ENCODE measurements at regions not wholly inside any gene's neighbourhood (a gene's known extent, or its start where the extent isn't known, plus 50 kb on each side); places are given as distances from the start of the nearest gene placed in this dataset.

DNA sequence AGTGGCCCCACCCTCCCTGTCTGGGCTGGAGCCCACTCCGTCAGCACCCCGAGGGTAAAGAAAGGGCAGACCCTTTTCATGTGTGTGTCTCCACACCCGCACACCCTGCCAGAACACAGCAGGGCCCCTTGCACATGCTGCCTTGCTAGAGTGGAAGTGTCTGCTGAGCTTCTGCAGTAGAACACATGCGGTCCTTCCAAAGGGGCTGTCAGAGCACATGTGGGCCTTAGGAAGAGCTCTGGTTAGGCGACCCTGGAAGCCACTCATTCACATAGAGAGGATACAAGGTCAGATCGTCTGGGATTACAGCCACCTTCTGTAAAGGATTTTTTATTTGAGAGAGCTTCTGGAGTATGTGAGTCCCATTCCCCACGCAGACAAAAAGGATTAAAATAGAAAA is 613.2 kb upstream of the RAB6C start:
- H3K9me3 ChIP-seq (ENCODE audit: control insufficient read depth, insufficient read depth, low read length): peaks cover 52% of the 10 kb centered on the region
- ChIA-PET CTCF (no interaction called here), POLR2A (no interaction called here)
- H3K27ac ChIP-seq (ENCODE audit: low read depth, low read length): no peak overlapping the region
- TF ChIP-seq, protein P1, sequence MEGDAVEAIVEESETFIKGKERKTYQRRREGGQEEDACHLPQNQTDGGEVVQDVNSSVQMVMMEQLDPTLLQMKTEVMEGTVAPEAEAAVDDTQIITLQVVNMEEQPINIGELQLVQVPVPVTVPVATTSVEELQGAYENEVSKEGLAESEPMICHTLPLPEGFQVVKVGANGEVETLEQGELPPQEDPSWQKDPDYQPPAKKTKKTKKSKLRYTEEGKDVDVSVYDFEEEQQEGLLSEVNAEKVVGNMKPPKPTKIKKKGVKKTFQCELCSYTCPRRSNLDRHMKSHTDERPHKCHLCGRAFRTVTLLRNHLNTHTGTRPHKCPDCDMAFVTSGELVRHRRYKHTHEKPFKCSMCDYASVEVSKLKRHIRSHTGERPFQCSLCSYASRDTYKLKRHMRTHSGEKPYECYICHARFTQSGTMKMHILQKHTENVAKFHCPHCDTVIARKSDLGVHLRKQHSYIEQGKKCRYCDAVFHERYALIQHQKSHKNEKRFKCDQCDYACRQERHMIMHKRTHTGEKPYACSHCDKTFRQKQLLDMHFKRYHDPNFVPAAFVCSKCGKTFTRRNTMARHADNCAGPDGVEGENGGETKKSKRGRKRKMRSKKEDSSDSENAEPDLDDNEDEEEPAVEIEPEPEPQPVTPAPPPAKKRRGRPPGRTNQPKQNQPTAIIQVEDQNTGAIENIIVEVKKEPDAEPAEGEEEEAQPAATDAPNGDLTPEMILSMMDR (IDR thresholded peaks at IDR 0.05; ENCODE audit: low read depth, low read length): no peak
- no peak overlapping the region for H3K4me3 ChIP-seq (ENCODE audit: low read depth, low read length)
- no peak for DNase-seq (ENCODE audit: low read depth, low spot score)
- no peaks in the 10 kb centered on the region for H3K27me3 ChIP-seq (ENCODE audit: control insufficient read depth, insufficient read depth, low read length)

DNA sequence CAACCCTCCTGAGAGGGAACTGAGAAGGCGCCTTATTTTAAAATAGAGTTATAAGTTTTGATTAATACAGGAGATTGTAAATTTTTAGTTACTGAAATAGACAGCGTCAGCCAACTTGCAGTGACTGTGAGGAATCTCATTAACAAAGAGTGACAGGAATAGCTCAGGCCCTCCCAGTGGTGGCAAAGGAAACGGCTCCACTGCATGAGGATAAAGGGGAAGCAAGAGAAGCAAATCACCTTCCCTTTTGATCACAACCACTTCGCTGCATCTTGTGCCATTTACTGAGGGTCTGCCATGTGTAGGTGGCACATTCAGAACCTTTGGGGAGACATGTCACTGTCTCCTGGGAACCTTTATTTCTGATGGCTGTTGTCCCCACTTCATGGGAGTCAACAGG is 612.4 kb upstream of the RAB6C start:
- Histone ChIP-seq H3K4me3 (ENCODE audit: low read depth, low read length) (no peak overlapping the region), H3K27ac (ENCODE audit: low read depth, low read length) (no peak overlapping the region), H3K27me3 (ENCODE audit: control insufficient read depth, insufficient read depth, low read length) (no peaks in the 10 kb centered on the region), H3K9me3 (ENCODE audit: control insufficient read depth, insufficient read depth, low read length) (peaks cover 51% of the 10 kb centered on the region)
- POLR2A ChIA-PET: no interaction called here
- CTCF ChIA-PET: no interaction called here
- no peak for DNase-seq (ENCODE audit: low read depth, low spot score)
- TF ChIP-seq, protein P1 (IDR thresholded peaks at IDR 0.05; ENCODE audit: low read depth, low read length): no peak

DNA sequence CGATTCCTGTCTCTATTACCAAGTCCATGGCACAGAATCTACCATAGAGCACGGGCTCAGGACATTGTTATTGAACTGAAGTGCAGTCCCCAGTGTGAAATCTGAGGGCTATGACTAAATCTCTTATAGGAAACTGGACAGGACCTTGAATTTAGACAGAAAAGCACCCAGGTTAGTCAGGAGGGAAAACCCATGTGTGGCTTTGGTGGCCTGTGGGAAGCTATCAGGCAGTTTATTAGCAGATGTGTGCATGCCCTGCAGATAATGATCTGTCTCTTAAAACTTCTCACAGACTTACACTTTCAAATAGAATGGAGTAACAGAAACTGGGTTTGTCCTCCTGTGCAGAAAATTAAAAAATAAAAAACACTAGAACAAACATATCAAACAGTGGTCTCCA is 610.0 kb upstream of the RAB6C start:
- TF ChIP-seq, protein P1 (IDR thresholded peaks at IDR 0.05; ENCODE audit: low read depth, low read length): no peak
- H3K4me3 ChIP-seq (ENCODE audit: low read depth, low read length): no peak overlapping the region
- H3K27ac ChIP-seq (ENCODE audit: low read depth, low read length): no peak overlapping the region
- POLR2A ChIA-PET: no interaction called here
- CTCF ChIA-PET: no interaction called here
- H3K27me3 ChIP-seq (ENCODE audit: control insufficient read depth, insufficient read depth, low read length): no peaks in the 10 kb centered on the region
- H3K9me3 ChIP-seq (ENCODE audit: control insufficient read depth, insufficient read depth, low read length): peaks cover 59% of the 10 kb centered on the region
- no peak for DNase-seq (ENCODE audit: low read depth, low spot score)

DNA sequence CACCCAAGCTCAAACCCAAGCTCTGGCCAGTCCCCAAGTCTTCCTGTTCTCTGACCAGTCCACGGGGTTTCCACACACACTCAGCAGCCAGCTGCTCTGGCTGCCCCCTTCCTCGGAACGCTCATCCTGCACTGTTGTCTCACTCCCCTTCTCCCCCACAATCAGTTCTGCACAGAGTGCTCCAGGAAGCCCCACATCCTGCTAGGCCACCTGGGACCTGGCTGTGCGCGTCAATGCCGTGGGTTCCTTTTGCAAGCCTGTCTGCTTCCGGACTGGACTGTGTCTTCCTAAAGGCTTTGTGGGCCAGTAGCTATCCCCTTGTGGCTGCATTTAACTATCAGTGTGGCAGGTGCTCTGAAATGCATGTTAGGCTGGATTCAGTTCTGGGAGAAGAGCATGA is 605.0 kb upstream of the RAB6C start:
- no peak overlapping the region for H3K4me3 ChIP-seq (ENCODE audit: low read depth, low read length)
- peaks cover 70% of the 10 kb centered on the region for H3K9me3 ChIP-seq (ENCODE audit: control insufficient read depth, insufficient read depth, low read length)
- H3K27ac ChIP-seq (ENCODE audit: low read depth, low read length): no peak overlapping the region
- CTCF ChIA-PET: no interaction called here
- no peak for DNase-seq (ENCODE audit: low read depth, low spot score)
- TF ChIP-seq, protein P1 (IDR thresholded peaks at IDR 0.05; ENCODE audit: low read depth, low read length): no peak
- H3K27me3 ChIP-seq (ENCODE audit: control insufficient read depth, insufficient read depth, low read length): no peaks in the 10 kb centered on the region
- POLR2A ChIA-PET: no interaction called here

DNA sequence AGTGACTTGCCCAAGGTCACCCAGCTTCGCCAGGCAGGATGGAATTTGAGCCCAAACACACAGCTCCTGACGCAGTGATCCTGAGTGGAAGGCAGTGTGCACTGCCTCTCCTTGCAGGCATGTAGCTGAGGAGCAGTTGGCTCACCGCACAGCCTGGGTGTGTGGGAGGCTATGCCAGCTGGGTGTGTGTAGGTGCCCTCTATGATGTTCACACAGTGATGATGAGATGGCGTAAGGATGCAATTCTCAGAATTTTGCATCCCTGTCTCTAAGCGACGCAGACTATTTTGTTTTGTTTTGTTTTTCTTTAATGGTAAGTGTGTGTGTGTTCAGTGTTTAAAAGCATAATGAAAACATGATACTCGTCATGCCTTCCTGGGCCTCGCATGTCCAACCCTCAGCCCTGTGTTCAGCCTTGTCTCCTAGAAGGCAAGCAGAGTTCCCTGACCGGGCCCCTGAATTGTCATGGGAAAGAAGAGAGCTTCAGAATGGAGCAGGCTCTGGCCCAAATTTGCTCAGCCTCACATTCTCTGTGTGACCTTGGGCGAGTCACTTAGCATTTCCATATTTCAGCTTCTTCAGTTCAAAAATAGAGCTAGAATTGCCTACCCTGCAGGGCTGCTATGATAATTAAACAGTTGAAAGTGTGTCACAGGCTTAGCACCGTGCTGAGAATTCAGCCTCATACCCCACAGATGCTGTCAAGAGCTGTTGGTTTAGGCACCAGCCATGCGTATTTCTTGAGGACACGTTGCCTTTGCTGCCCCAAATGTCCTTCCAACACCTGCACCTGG is 603.6 kb upstream of the RAB6C start:
- no peak overlapping the region for H3K4me3 ChIP-seq (ENCODE audit: low read depth, low read length)
- TF ChIP-seq, protein P1 (IDR thresholded peaks at IDR 0.05; ENCODE audit: low read depth, low read length): no peak
- no peak for DNase-seq (ENCODE audit: low read depth, low spot score)
- peaks cover 72% of the 10 kb centered on the region for H3K9me3 ChIP-seq (ENCODE audit: control insufficient read depth, insufficient read depth, low read length)
- H3K27ac ChIP-seq (ENCODE audit: low read depth, low read length): no peak overlapping the region
- H3K27me3 ChIP-seq (ENCODE audit: control insufficient read depth, insufficient read depth, low read length): no peaks in the 10 kb centered on the region
- POLR2A ChIA-PET: no interaction called here
- CTCF ChIA-PET: no interaction called here

Data from AG04450 (cell line).